Heart right ventricle (tissue), 16 donors: ENCODE measurements at regions not wholly inside any gene's neighbourhood (a gene's known extent, or its start where the extent isn't known, plus 50 kb on each side); places are given as distances from the start of the nearest gene placed in this dataset.

Experiments used
- ATAC-seq, 8 donors: fragments of 200-7000 bp; cut with Tn5 transposase; one replicate each; pipeline ENCODE4 v1.9.1; 2020; ENCODE audit warnings: mild to moderate bottlenecking in 8 of 8, moderate library complexity in 8 of 8, moderate number of reproducible peaks in 1 of 8
- DNase-seq, 2 donors: peaks; one replicate each; pipeline ENCODE4 v3.0.0-alpha.2; 2020
- H3K27ac ChIP-seq, 10 donors: fragments of 200-600 bp; sonication (generic) in 2 of 10; one replicate each; pipeline versions ENCODE4 v1.5.0 to v1.8.0; 2020 to 2022; ENCODE audit warnings: mild to moderate bottlenecking in 3 of 10
- H3K27me3 ChIP-seq, 7 donors: fragments of 200-600 bp; one replicate each; pipeline ENCODE4 v1.8.0; 2021 to 2022; ENCODE audit warnings: mild to moderate bottlenecking in 2 of 7
- H3K36me3 ChIP-seq, 9 donors: fragments of 200-600 bp; sonication (generic) in 1 of 9; one replicate each; pipeline versions ENCODE4 v1.5.0 to v1.8.0; 2020 to 2022; ENCODE audit warnings: mild to moderate bottlenecking in 2 of 9
- H3K4me1 ChIP-seq, 9 donors: fragments of 200-600 bp; sonication (generic) in 1 of 9; one replicate each; pipeline versions ENCODE4 v1.5.0 to v1.8.0; 2020 to 2022; ENCODE audit warnings: mild to moderate bottlenecking in 4 of 9
- H3K4me3 ChIP-seq, 10 donors: fragments of 200-600 bp; sonication (generic) in 2 of 10; one replicate each; pipeline versions ENCODE4 v1.5.0 to v1.8.0; 2020 to 2022; ENCODE audit warnings: mild to moderate bottlenecking in 7 of 10, moderate library complexity in 2 of 10
- H3K9me3 ChIP-seq, 11 donors: fragments of 200-600 bp in 10 of 11; sonication (generic) in 2 of 11; one replicate each; pipeline versions ENCODE4 v1.5.0 to v1.8.0; 2013 to 2022; ENCODE audit warnings: mild to moderate bottlenecking in 2 of 11, control low read depth in 1 of 11, moderate library complexity in 1 of 11
- CTCF ChIP-seq, 9 donors: fragments of 200-600 bp; sonication (generic) in 2 of 9; IDR thresholded peaks; one replicate each; pipeline versions ENCODE4 v1.5.0 to v1.8.0; 2021 to 2022; ENCODE audit warnings: antibody characterized with exemption in 9 of 9, mild to moderate bottlenecking in 5 of 9, moderate library complexity in 1 of 9
- WGBS, 2 donors: extraction: QIAGEN DNeasy Blood & Tissue Kit; methylation state at CpG; one replicate each; pipeline ENCODE4 v1.1.7; 2013; ENCODE audit warnings: inconsistent platforms in 1 of 2; 5-methylcytosine and 5-hydroxymethylcytosine counted together
- intact Hi-C, 10 donors: fragments of 100-400 bp; cut with DNase I; formaldehyde crosslinking; loops; one replicate each; pipeline versions ENCODE4 v1.11.1 to v1.14.2; 2022
- donor health status: Arrhythmogenic right ventricular cardiomyopathy.
- donor health status: ischemic (EF 13 %, LVEDD 7.1; RV severe dilation, severe dysfunction).
- donor health status: healthy with polysubstance abuse.
- donor health status: DM: no; HTN: yes; CAD: no.
- donor health status: DM: no; HTN: no; CAD: no.
- donor health status: ischemic (EF 25% LVEDD 6.9; RV normal size, moderate dysfunction).
- donor health status: ischemic (EF 25% LVEDD 5.7; RV mildly dilated, moderate dysfunction).
- donor health status: healthy.
- donor health status: DM: yes; HTN: yes; CAD: no.
- donor health status: Ischemic cardiomyopathy.
- donor health status: ischemic (EF 35%, LVEDD 5.7; RV mildly dilated, moderate dysfunction).
- donor health status: nonischemic (EF 11% LVEDD 7.7; RV severe dilation, severe dysfunction).
- donor health status: DM: yes; HTN: yes; CAD: no.
- donor health status: PGD.
- donor health status: ischemic (EF 29% LVEDD 5.4; RV normal size, mild dysfunction).
- donor health status: nonischemic (EF 23%, LVEDD 6.1; RV moderate dilation, normal function).

GRCh38 chr5:71810471-71811195 is 91.6 kb downstream of the CARTPT start:
- Histone ChIP-seq H3K36me3 (no peaks in the 10 kb centered on the region), H3K27me3 (no peaks in the 10 kb centered on the region), H3K27ac (peak overlapping the region in 2 of 10 donors; percentile 11 to 12), H3K9me3 (no peaks in the 10 kb centered on the region), H3K4me3 (no peak overlapping the region), H3K4me1 (peaks cover 0 to 16% (median 7%) of the 10 kb centered on the region in 9 donors)
- ATAC-seq (peak in 2 of 8 donors; percentile 42 to 50), DNase-seq (no peak)
- 75 to 82% methylated on average over 9 of the region's 9 CpGs for WGBS, 2 donors
- intact Hi-C loops, result no loop called here
- TF ChIP-seq CTCF (IDR thresholded peaks at IDR 0.05), result no peak

GRCh38 chr5:71811779-71812178 is 92.7 kb downstream of the CARTPT start:
- intact Hi-C loops, result no loop called here
- no peak for TF ChIP-seq CTCF (IDR thresholded peaks at IDR 0.05)
- Histone ChIP-seq H3K9me3 (no peaks in the 10 kb centered on the region), H3K36me3 (no peaks in the 10 kb centered on the region), H3K4me3 (no peak overlapping the region), H3K27me3 (no peaks in the 10 kb centered on the region), H3K27ac (no peak overlapping the region), H3K4me1 (peaks cover 0 to 16% (median 7%) of the 10 kb centered on the region in 9 donors)
- no peak for DNase-seq
- WGBS, 2 donors, result 91 to 94% methylated on average over 2 of the region's 2 CpGs
- ATAC-seq, result no peak

GRCh38 chr5:71816307-71816706 is 97.2 kb downstream of the CARTPT start:
- no peak for TF ChIP-seq CTCF (IDR thresholded peaks at IDR 0.05)
- ATAC-seq, result no peak

GRCh38 chr5:71817891-71818290 is 98.8 kb downstream of the CARTPT start:
- DNase-seq (no peak), ATAC-seq (no peak)
- intact Hi-C loops, result no loop called here
- peaks cover 0 to 31% (median 5%) of the 10 kb centered on the region in 11 donors for H3K9me3 ChIP-seq
- H3K27ac ChIP-seq, result no peak overlapping the region
- H3K36me3 ChIP-seq, result no peaks in the 10 kb centered on the region
- 83 to 87% methylated on average over 7 of the region's 7 CpGs for WGBS, 2 donors
- no peak overlapping the region for H3K4me3 ChIP-seq
- H3K27me3 ChIP-seq, result no peaks in the 10 kb centered on the region
- no peak for TF ChIP-seq CTCF (IDR thresholded peaks at IDR 0.05)
- no peaks in the 10 kb centered on the region for H3K4me1 ChIP-seq

More at GRCh38 chr5:71816307-71816706, 97.2 kb downstream of the CARTPT start:
- intact Hi-C loops, result no loop called here
- Histone ChIP-seq H3K4me3 (no peak overlapping the region), H3K27ac (no peak overlapping the region), H3K4me1 (no peaks in the 10 kb centered on the region), H3K36me3 (no peaks in the 10 kb centered on the region), H3K9me3 (peaks cover 0 to 19% (median 5%) of the 10 kb centered on the region in 11 donors), H3K27me3 (no peaks in the 10 kb centered on the region)
- WGBS, 2 donors, result 77 to 84% methylated on average over 4 of the region's 4 CpGs
- no peak for DNase-seq
